Adrenal gland (tissue), 9 donors: ENCODE measurements at regions not wholly inside any gene's neighbourhood (a gene's known extent, or its start where the extent isn't known, plus 50 kb on each side); places are given as distances from the start of the nearest gene placed in this dataset.

Experiments
- DNase-seq, 7 donors: peaks; one replicate each; pipeline ENCODE4 v3.0.0-alpha.2; 2019 to 2020
- H3K27ac ChIP-seq, 5 donors: fragments of 200-600 bp; sonication (generic) in 4 of 5; 1 replicate in 3 of 5; 2 replicates in 2 of 5; pipeline versions ENCODE4 v1.5.1 to v1.8.0; 2016 to 2020; ENCODE audit warnings: mild to moderate bottlenecking in 1 of 5
- H3K27me3 ChIP-seq: fragments of 200-600 bp; 2 replicates; pipeline ENCODE4 v1.8.0; 2021
- H3K36me3 ChIP-seq, 2 donors: fragments of 200-600 bp; replicated peaks in 1 of 2; 1 replicate in 1 of 2; 2 replicates in 1 of 2; pipeline versions ENCODE4 v1.5.1 to v1.8.0; 2018 to 2022
- H3K4me1 ChIP-seq, 2 donors: fragments of 200-600 bp; replicated peaks in 1 of 2; 1 replicate in 1 of 2; 2 replicates in 1 of 2; pipeline versions ENCODE4 v1.5.1 to v1.8.0; 2018 to 2021
- H3K4me3 ChIP-seq, 4 donors: fragments of 200-600 bp; sonication (generic) in 3 of 4; one replicate each; pipeline ENCODE4 v1.5.1; 2016 to 2018
- H3K9me3 ChIP-seq, 3 donors: fragments of 200-600 bp; sonication (generic) in 1 of 3; replicated peaks in 1 of 3; 1 replicate in 2 of 3; 2 replicates in 1 of 3; pipeline versions ENCODE4 v1.5.1 to v1.8.0; 2016 to 2021
- CTCF ChIP-seq, 6 experiments: fragments of 450-650 bp in 4 of 6; fragments of 200-600 bp in 2 of 6; sonication (generic) in 1 of 6; IDR thresholded peaks; 1 replicate in 5 of 6; 2 replicates in 1 of 6; pipeline versions ENCODE4 v1.5.1 to v1.8.0; 2016 to 2021; ENCODE audit warnings: antibody characterized with exemption in 6 of 6, mild to moderate bottlenecking in 2 of 6, moderate library complexity in 1 of 6
- POLR2A ChIP-seq, 2 donors: fragments of 450-650 bp; IDR thresholded peaks; one replicate each; pipeline ENCODE4 v1.6.1; 2017; ENCODE audit warnings: antibody characterized with exemption in 2 of 2, mild to moderate bottlenecking in 2 of 2, moderate library complexity in 1 of 2
- WGBS, 4 donors: extraction: QIAGEN DNeasy Blood & Tissue Kit in 2 of 4; methylation state at CpG; one replicate each; pipeline versions ENCODE4 v1.1.5 to v1.1.7; 2013 to 2017; 5-methylcytosine and 5-hydroxymethylcytosine counted together
- intact Hi-C, 2 donors: fragments of 100-400 bp; cut with DNase I; formaldehyde crosslinking; loops; one replicate each; pipeline versions ENCODE4 v1.14.1 to v1.15.0; 2022 to 2023
- donor health status: healthy with polysubstance abuse.
- donor health status: Bipolar disorder and iron deficiency.
- donor health status: DM: yes; HTN: yes; CAD: no.
- donor health status: DM: no; HTN: no; CAD: no.
- donor health status: DM: no; HTN: no; CAD: no.

- Histone ChIP-seq H3K4me1 (no peaks in the 10 kb centered on the region), H3K9me3 (no peaks in the 10 kb centered on the region), H3K36me3 (no peaks in the 10 kb centered on the region), H3K4me3 (no peak overlapping the region), H3K27me3 (no peaks in the 10 kb centered on the region), H3K27ac (no peak overlapping the region)
- 82 to 93% (median 87%) methylated on average over 2 of the region's 2 CpGs for WGBS, 4 donors
- no peak for DNase-seq
- TF ChIP-seq POLR2A (IDR thresholded peaks at IDR 0.05) = no peak
- TF ChIP-seq CTCF (IDR thresholded peaks at IDR 0.05) = no peak
- intact Hi-C loops = no loop called here
These were observed 100.2 kb upstream of the S1PR3 start for GRCh38 chr9:88891040-88891439.

GRCh38 chr9:88892724-88893123, 98.5 kb upstream of the S1PR3 start:
- Histone ChIP-seq H3K4me1 (no peaks in the 10 kb centered on the region), H3K27ac (no peak overlapping the region), H3K27me3 (no peaks in the 10 kb centered on the region), H3K9me3 (no peaks in the 10 kb centered on the region), H3K36me3 (no peaks in the 10 kb centered on the region), H3K4me3 (no peak overlapping the region)
- 26 to 38% (median 35%) methylated on average over 4 of the region's 4 CpGs for WGBS, 4 donors
- TF ChIP-seq CTCF (IDR thresholded peaks at IDR 0.05) = no peak
- TF ChIP-seq POLR2A (IDR thresholded peaks at IDR 0.05) = no peak
- intact Hi-C loops = no loop called here
- no peak for DNase-seq

- intact Hi-C loops = no loop called here
- Histone ChIP-seq H3K4me3 (no peak overlapping the region), H3K4me1 (no peaks in the 10 kb centered on the region), H3K27me3 (no peaks in the 10 kb centered on the region), H3K9me3 (no peaks in the 10 kb centered on the region), H3K27ac (no peak overlapping the region), H3K36me3 (no peaks in the 10 kb centered on the region)
- TF ChIP-seq CTCF (IDR thresholded peaks at IDR 0.05) (no peak), POLR2A (IDR thresholded peaks at IDR 0.05) (no peak)
- no peak for DNase-seq
These were observed 94.2 kb upstream of the S1PR3 start for GRCh38 chr9:88897081-88897480.

GRCh38 chr9:88898039-88898720, 93.1 kb upstream of the S1PR3 start:
- H3K27ac ChIP-seq = no peak overlapping the region
- no peaks in the 10 kb centered on the region for H3K4me1 ChIP-seq
- 52 to 61% (median 57%) methylated on average over 5 of the region's 5 CpGs for whole genome bisulfite sequencing, 4 donors
- DNase-seq = no peak
- no peaks in the 10 kb centered on the region for H3K36me3 ChIP-seq
- H3K4me3 ChIP-seq = no peak overlapping the region
- no peaks in the 10 kb centered on the region for H3K9me3 ChIP-seq
- intact Hi-C loops = no loop called here
- no peaks in the 10 kb centered on the region for H3K27me3 ChIP-seq
- no peak for TF ChIP-seq POLR2A (IDR thresholded peaks at IDR 0.05)

- Histone ChIP-seq H3K36me3 (no peaks in the 10 kb centered on the region), H3K4me3 (no peak overlapping the region), H3K27ac (no peak overlapping the region), H3K27me3 (no peaks in the 10 kb centered on the region), H3K4me1 (no peaks in the 10 kb centered on the region), H3K9me3 (peaks cover 0 to 7% (median 0%) of the 10 kb centered on the region in 3 donors)
- DNase-seq = no peak
- 62 to 74% (median 70%) methylated on average over 2 of the region's 2 CpGs for WGBS, 4 donors
- no peak for TF ChIP-seq CTCF (IDR thresholded peaks at IDR 0.05)
- no peak for TF ChIP-seq POLR2A (IDR thresholded peaks at IDR 0.05)
- intact Hi-C loops = no loop called here
These were observed 85.8 kb upstream of the S1PR3 start for GRCh38 chr9:88905506-88905905.
